ENCODE measurements at regions not wholly inside any gene's neighbourhood (a gene's known extent, or its start where the extent isn't known, plus 50 kb on each side); places are given as distances from the start of the nearest gene placed in this dataset.

DNA sequence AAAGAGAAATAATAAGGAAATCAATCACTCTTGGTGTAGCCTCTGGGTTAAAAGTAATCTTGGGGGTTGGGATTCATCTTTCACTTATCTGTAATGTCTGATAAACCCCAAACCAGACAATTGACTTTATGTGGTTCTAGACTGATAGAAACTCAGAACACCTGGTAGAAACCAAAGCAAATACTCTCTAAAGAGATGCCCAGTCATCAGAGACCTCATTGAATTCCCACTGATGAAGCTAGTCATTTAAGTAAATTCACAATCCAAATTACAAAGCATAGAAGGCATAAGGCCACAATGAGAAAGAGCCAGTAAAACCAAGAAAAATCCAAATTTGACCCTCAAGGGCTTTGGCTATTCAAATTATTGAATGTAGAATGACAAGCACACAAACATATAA is 250.6 kb downstream of the MBNL1 start:
- TF ChIP-seq, protein P1, sequence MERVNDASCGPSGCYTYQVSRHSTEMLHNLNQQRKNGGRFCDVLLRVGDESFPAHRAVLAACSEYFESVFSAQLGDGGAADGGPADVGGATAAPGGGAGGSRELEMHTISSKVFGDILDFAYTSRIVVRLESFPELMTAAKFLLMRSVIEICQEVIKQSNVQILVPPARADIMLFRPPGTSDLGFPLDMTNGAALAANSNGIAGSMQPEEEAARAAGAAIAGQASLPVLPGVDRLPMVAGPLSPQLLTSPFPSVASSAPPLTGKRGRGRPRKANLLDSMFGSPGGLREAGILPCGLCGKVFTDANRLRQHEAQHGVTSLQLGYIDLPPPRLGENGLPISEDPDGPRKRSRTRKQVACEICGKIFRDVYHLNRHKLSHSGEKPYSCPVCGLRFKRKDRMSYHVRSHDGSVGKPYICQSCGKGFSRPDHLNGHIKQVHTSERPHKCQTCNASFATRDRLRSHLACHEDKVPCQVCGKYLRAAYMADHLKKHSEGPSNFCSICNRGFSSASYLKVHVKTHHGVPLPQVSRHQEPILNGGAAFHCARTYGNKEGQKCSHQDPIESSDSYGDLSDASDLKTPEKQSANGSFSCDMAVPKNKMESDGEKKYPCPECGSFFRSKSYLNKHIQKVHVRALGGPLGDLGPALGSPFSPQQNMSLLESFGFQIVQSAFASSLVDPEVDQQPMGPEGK (CRISPR knock-in tag; IDR thresholded peaks at IDR 0.05; ENCODE audit: borderline replicate concordance), result no peak
- TF ChIP-seq ZFP30 (CRISPR knock-in tag; IDR thresholded peaks at IDR 0.05) (no peak), ZNF70 (CRISPR knock-in tag; IDR thresholded peaks at IDR 0.05) (no peak), RARB (CRISPR knock-in tag; IDR thresholded peaks at IDR 0.05) (no peak), ARNTL (CRISPR knock-in tag; IDR thresholded peaks at IDR 0.05; ENCODE audit: borderline replicate concordance, low read depth) (no peak)

Data from SK-N-SH treated with all-trans-retinoic acid at 6 μM for 48 hours (cell line).